ENCODE measurements at regions not wholly inside any gene's neighbourhood (a gene's known extent, or its start where the extent isn't known, plus 50 kb on each side); places are given as distances from the start of the nearest gene placed in this dataset.

- DNase-seq: no peak
- intact Hi-C loops (cut with DNase I; ENCODE audit: low total_unique reads): no loop called here
- Histone ChIP-seq H3K4me1 (no peaks in the 10 kb centered on the region), H3K27me3 (peaks cover 0 to 18% of the 10 kb centered on the region in 2 donors), H3K36me3 (no peaks in the 10 kb centered on the region), H3K9me3 (no peaks in the 10 kb centered on the region), H3K27ac (no peak overlapping the region), H3K4me3 (no peak overlapping the region)
- TF ChIP-seq CTCF (IDR thresholded peaks at IDR 0.05) (no peak), POLR2A (IDR thresholded peaks at IDR 0.05) (no peak)
These were observed 75.2 kb downstream of the RHCG start for GRCh38 chr15:89421219-89421618.

- DNase-seq: peak in 1 of 2 donors; percentile 27
- intact Hi-C loops (cut with DNase I; ENCODE audit: low total_unique reads): no loop called here
- Histone ChIP-seq H3K27me3 (peaks cover 2 to 27% of the 10 kb centered on the region in 2 donors), H3K4me3 (no peak overlapping the region), H3K27ac (no peak overlapping the region), H3K36me3 (no peaks in the 10 kb centered on the region), H3K4me1 (no peaks in the 10 kb centered on the region), H3K9me3 (no peaks in the 10 kb centered on the region)
- TF ChIP-seq POLR2A (IDR thresholded peaks at IDR 0.05) (no peak), CTCF (IDR thresholded peaks at IDR 0.05) (no peak)
These were observed 76.9 kb downstream of the RHCG start for GRCh38 chr15:89419370-89419984.

GRCh38 chr15:89417206-89417725, 79.1 kb downstream of the RHCG start:
- no peak for DNase-seq
- intact Hi-C loops (cut with DNase I; ENCODE audit: low total_unique reads): no loop called here
- no peak for TF ChIP-seq POLR2A (IDR thresholded peaks at IDR 0.05)
- TF ChIP-seq CTCF (IDR thresholded peaks at IDR 0.05): no peak
- Histone ChIP-seq H3K27ac (no peak overlapping the region), H3K27me3 (peaks cover 2 to 43% of the 10 kb centered on the region in 2 donors), H3K4me3 (no peak overlapping the region), H3K4me1 (no peaks in the 10 kb centered on the region), H3K36me3 (no peaks in the 10 kb centered on the region), H3K9me3 (no peaks in the 10 kb centered on the region)

GRCh38 chr15:89416339-89417183, 79.8 kb downstream of the RHCG start:
- Histone ChIP-seq H3K4me3 (no peak overlapping the region), H3K9me3 (no peaks in the 10 kb centered on the region), H3K27me3 (peaks cover 2 to 49% of the 10 kb centered on the region in 2 donors), H3K36me3 (no peaks in the 10 kb centered on the region), H3K4me1 (no peaks in the 10 kb centered on the region), H3K27ac (no peak overlapping the region)
- peak in 1 of 2 donors; percentile 25 for DNase-seq
- TF ChIP-seq POLR2A (IDR thresholded peaks at IDR 0.05): no peak
- peak; percentile 23 to 28 (median 28) for TF ChIP-seq CTCF (IDR thresholded peaks at IDR 0.05)
- intact Hi-C loops (cut with DNase I; ENCODE audit: low total_unique reads): no loop called here

GRCh38 chr15:89414571-89414970, 79.9 kb upstream of the POLG start:
- H3K9me3 ChIP-seq: no peaks in the 10 kb centered on the region
- no peaks in the 10 kb centered on the region for H3K4me1 ChIP-seq
- no peak for DNase-seq
- no peak overlapping the region for H3K27ac ChIP-seq
- H3K36me3 ChIP-seq: no peaks in the 10 kb centered on the region
- no peak for TF ChIP-seq CTCF (IDR thresholded peaks at IDR 0.05)
- intact Hi-C loops (cut with DNase I; ENCODE audit: low total_unique reads): no loop called here
- no peak overlapping the region for H3K4me3 ChIP-seq
- H3K27me3 ChIP-seq: peaks cover 5 to 61% of the 10 kb centered on the region in 2 donors

Data from uterus (tissue), 3 donors.